ENCODE measurements at regions not wholly inside any gene's neighbourhood (a gene's known extent, or its start where the extent isn't known, plus 50 kb on each side); places are given as distances from the start of the nearest gene placed in this dataset.

DNA sequence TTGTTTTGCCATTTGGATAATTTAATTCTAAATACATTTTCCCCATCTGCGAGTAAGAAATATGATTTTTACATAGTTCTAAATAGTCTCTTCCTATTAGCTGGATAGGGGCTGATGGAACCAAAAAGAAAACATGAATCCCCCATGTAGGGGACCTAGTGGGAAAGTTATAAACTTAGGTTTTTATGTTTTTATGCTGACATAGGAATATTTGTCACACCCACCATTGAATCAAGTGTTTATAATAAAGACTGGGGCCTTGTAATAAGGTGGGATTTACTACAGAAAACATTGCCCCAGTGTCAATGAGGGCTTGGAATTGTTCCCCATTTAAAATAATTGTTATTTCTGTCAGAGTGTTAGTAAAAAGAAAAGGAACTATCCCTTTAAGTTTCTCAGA, 2506.6 kb downstream of the PCDH7 start:
- TF ChIP-seq POLR2A (IDR thresholded peaks at IDR 0.05; ENCODE audit: low read depth, low read length) (no peak), POLR2AphosphoS5 (IDR thresholded peaks at IDR 0.05; ENCODE audit: low read depth, low read length) (no peak), TAF1 (IDR thresholded peaks at IDR 0.05; ENCODE audit: borderline replicate concordance, low read depth, low read length) (no peak)
